Astrocyte (in vitro differentiated cells and primary cell): ENCODE measurements at regions not wholly inside any gene's neighbourhood (a gene's known extent, or its start where the extent isn't known, plus 50 kb on each side); places are given as distances from the start of the nearest gene placed in this dataset.
A peak's percentile ranks its signal among the peaks of the same experiment; 100 is the strongest.

Experiments used
- DNase-seq: peaks from one replicate; pipeline ENCODE4 v3.0.0-alpha.2; 2010; ENCODE audit warnings: low read depth
- FAIRE-seq: peaks from 2 replicates; lab custom pipeline; 2011; peaks lifted over from hg19 to GRCh38; lab: Jason Lieb, UNC
- H2AFZ ChIP-seq: 2 replicates; pipeline ENCODE4 v1.6.0; 2012; ENCODE audit warnings: low read depth, low read length, inconsistent platforms
- H3K27ac ChIP-seq: 2 replicates; pipeline ENCODE4 v1.5.1; 2011; ENCODE audit warnings: low read depth, low read length, inconsistent platforms
- H3K27me3 ChIP-seq: 2 replicates; pipeline ENCODE4 v1.6.0; 2011; ENCODE audit warnings: low read length, inconsistent platforms; ENCODE audit not compliant: insufficient read depth
- H3K36me3 ChIP-seq: 2 replicates; pipeline ENCODE4 v1.5.1; 2011; ENCODE audit warnings: low read length, inconsistent platforms; ENCODE audit not compliant: insufficient read depth
- H3K4me1 ChIP-seq: 2 replicates; pipeline ENCODE4 v1.5.1; 2011; ENCODE audit warnings: low read length, inconsistent platforms; ENCODE audit not compliant: insufficient read depth
- H3K4me2 ChIP-seq: 2 replicates; pipeline ENCODE4 v1.6.0; 2012; ENCODE audit warnings: low read length, inconsistent platforms
- H3K4me3 ChIP-seq: 2 replicates; pipeline ENCODE4 v1.5.1; 2011; ENCODE audit warnings: low read depth, mild to moderate bottlenecking, low read length, inconsistent platforms; ENCODE audit not compliant: insufficient read depth
- H3K79me2 ChIP-seq: 2 replicates; pipeline ENCODE4 v1.6.0; 2012; ENCODE audit warnings: mild to moderate bottlenecking, low read length, inconsistent platforms; ENCODE audit not compliant: insufficient read depth
- H3K9ac ChIP-seq: 2 replicates; pipeline ENCODE4 v1.6.0; 2012; ENCODE audit warnings: mild to moderate bottlenecking, low read length, inconsistent platforms
- H3K9me3 ChIP-seq: 2 replicates; pipeline ENCODE4 v1.5.1; 2012; ENCODE audit warnings: low read depth, mild to moderate bottlenecking, low read length, inconsistent platforms; ENCODE audit not compliant: insufficient read depth
- H4K20me1 ChIP-seq: 2 replicates; pipeline ENCODE4 v1.6.0; 2012; ENCODE audit warnings: low read length, inconsistent platforms; ENCODE audit not compliant: insufficient read depth
- H3K27ac Mint-ChIP-seq: one replicate; pipeline ENCODE4 v1.8.0; 2021; ENCODE audit warnings: mild to moderate bottlenecking, mixed read lengths; ENCODE audit not compliant: unreplicated experiment
- H3K27me3 Mint-ChIP-seq: one replicate; pipeline ENCODE4 v1.8.0; 2021; ENCODE audit warnings: low read depth, mixed read lengths; ENCODE audit not compliant: unreplicated experiment
- H3K36me3 Mint-ChIP-seq: one replicate; pipeline ENCODE4 v1.8.0; 2021; ENCODE audit warnings: low read depth, mixed read lengths; ENCODE audit not compliant: unreplicated experiment
- H3K4me1 Mint-ChIP-seq: one replicate; pipeline ENCODE4 v1.8.0; 2021; ENCODE audit warnings: low read depth, mixed read lengths; ENCODE audit not compliant: unreplicated experiment
- H3K4me3 Mint-ChIP-seq: one replicate; pipeline ENCODE4 v1.8.0; 2021; ENCODE audit warnings: mild to moderate bottlenecking, moderate library complexity, mixed read lengths; ENCODE audit not compliant: unreplicated experiment
- H3K9me3 Mint-ChIP-seq: one replicate; pipeline ENCODE4 v1.8.0; 2021; ENCODE audit warnings: mild to moderate bottlenecking, mixed read lengths; ENCODE audit not compliant: unreplicated experiment
- EZH2 ChIP-seq: IDR thresholded peaks from 2 replicates; pipeline ENCODE4 v1.6.1; 2012; ENCODE audit warnings: mild to moderate bottlenecking, low read length, inconsistent platforms; ENCODE audit not compliant: insufficient read depth
- TF ChIP-seq, protein P1 (sequence below): IDR thresholded peaks from 2 replicates; pipeline ENCODE4 v1.5.1; 2011; ENCODE audit warnings: low read depth, mild to moderate bottlenecking, inconsistent platforms, low read length, moderate library complexity; ENCODE audit not compliant: insufficient read depth

DNA sequence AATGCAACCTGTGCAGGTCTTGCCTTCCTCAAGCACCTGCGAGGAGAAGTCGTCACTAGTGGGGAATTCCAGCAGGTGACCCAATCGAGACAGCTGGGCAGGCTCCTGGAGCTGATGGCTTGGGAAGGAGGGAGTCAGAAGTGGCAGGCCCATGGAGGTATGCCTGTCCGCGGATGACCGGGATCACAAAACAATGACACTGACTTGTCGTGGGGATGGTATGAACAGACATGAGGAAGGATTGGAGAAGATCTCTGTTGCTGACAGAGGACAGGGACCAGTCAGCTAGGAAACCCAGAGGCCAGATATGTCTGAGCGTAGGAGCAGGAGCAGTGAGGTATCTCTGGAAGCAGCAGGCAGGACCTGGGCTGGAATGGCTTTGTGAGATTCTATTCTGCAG is 233.3 kb downstream of the SOX9 start:
- DNase-seq: no peak
- no peaks in the 10 kb centered on the region for H3K36me3 ChIP-seq
- peaks cover 8% of the 10 kb centered on the region for H3K4me1 Mint-ChIP-seq
- FAIRE-seq: no peak
- no peak overlapping the region for H3K27ac Mint-ChIP-seq
- no peaks in the 10 kb centered on the region for H4K20me1 ChIP-seq
- H3K36me3 Mint-ChIP-seq: peaks cover 5% of the 10 kb centered on the region
- no peak overlapping the region for H3K4me3 Mint-ChIP-seq
- peaks cover 19% of the 10 kb centered on the region for H3K27me3 Mint-ChIP-seq
- H3K9me3 ChIP-seq: peaks cover 6% of the 10 kb centered on the region
- no peaks in the 10 kb centered on the region for H3K79me2 ChIP-seq
- H3K27ac ChIP-seq: no peak overlapping the region
- no peak overlapping the region for H2AFZ ChIP-seq
- H3K27me3 ChIP-seq: no peaks in the 10 kb centered on the region
- TF ChIP-seq EZH2: no peak
- TF ChIP-seq, protein P1, sequence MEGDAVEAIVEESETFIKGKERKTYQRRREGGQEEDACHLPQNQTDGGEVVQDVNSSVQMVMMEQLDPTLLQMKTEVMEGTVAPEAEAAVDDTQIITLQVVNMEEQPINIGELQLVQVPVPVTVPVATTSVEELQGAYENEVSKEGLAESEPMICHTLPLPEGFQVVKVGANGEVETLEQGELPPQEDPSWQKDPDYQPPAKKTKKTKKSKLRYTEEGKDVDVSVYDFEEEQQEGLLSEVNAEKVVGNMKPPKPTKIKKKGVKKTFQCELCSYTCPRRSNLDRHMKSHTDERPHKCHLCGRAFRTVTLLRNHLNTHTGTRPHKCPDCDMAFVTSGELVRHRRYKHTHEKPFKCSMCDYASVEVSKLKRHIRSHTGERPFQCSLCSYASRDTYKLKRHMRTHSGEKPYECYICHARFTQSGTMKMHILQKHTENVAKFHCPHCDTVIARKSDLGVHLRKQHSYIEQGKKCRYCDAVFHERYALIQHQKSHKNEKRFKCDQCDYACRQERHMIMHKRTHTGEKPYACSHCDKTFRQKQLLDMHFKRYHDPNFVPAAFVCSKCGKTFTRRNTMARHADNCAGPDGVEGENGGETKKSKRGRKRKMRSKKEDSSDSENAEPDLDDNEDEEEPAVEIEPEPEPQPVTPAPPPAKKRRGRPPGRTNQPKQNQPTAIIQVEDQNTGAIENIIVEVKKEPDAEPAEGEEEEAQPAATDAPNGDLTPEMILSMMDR: no peak
- no peak overlapping the region for H3K4me3 ChIP-seq
- no peak overlapping the region for H3K9ac ChIP-seq
- H3K9me3 Mint-ChIP-seq: peaks cover 17% of the 10 kb centered on the region
- peaks cover 19% of the 10 kb centered on the region for H3K4me1 ChIP-seq
- peak overlapping the region; percentile 58 for H3K4me2 ChIP-seq

DNA sequence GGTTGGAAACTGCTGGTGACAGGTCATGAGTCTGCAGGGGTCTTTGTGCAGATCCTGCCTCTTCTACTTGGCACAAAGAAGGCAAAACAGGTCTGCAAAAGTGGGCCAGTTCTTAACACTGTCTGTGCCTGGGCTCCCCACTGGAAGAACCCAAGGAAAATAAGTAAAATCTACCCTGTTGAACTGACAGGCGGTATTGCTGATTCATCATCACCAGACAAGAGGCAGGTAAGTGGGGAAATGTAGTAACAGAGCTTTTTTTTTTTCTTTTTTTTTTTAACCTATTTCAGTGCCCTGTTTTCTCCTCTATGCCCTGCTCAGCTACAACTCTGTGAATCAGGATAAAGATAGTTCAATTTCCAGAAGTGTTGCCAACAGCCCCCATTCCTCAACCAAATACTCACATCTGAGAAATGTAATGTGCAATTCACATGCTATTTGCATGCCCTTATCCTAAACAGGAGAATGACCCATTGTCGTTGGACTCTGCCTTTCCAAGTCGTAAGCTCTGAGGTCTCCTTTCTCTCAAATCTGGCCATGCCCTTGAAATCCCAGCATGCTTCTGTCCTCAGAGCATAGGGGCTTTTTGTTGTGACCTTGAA is 237.0 kb downstream of the SOX9 start:
- H3K36me3 ChIP-seq: no peaks in the 10 kb centered on the region
- no peak overlapping the region for H3K9ac ChIP-seq
- Mint-ChIP-seq H3K9me3 (peaks cover 21% of the 10 kb centered on the region), H3K27ac (peak overlapping the region; percentile 27), H3K4me3 (no peak overlapping the region), H3K4me1 (peaks cover 19% of the 10 kb centered on the region), H3K36me3 (peaks cover 9% of the 10 kb centered on the region), H3K27me3 (peaks cover 9% of the 10 kb centered on the region)
- H3K27me3 ChIP-seq: no peaks in the 10 kb centered on the region
- no peaks in the 10 kb centered on the region for H3K79me2 ChIP-seq
- peak; percentile 45 for DNase-seq
- H3K27ac ChIP-seq: peak overlapping the region; percentile 45
- FAIRE-seq: no peak
- no peak overlapping the region for H2AFZ ChIP-seq
- H3K9me3 ChIP-seq: peaks cover 6% of the 10 kb centered on the region
- H3K4me1 ChIP-seq: peaks cover 39% of the 10 kb centered on the region
- H3K4me3 ChIP-seq: no peak overlapping the region
- H4K20me1 ChIP-seq: no peaks in the 10 kb centered on the region
- H3K4me2 ChIP-seq: peak overlapping the region; percentile 3
- no peak for TF ChIP-seq EZH2
- TF ChIP-seq, protein P1: no peak

DNA sequence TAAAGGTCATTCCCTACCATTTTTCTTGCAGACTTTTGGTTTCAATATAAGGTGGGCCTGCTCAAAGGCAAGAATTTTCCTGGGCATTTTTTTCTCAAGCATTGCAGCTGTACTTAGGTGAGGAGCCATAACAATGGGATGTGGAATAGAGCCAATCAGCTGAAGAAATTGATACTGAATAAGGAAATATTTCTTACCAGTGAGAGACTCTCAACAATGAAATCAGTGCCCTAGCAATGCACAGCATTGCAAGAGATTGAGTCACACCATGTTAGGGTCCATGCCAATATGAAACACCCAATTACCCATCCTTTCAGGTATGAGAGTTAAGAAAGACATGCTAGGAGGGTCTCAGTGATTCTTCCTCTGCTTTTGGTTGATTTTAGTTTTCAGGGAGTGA is 237.6 kb downstream of the SOX9 start:
- Histone ChIP-seq H3K27me3 (no peaks in the 10 kb centered on the region), H3K27ac (peak overlapping the region; percentile 45), H3K4me3 (no peak overlapping the region), H3K36me3 (no peaks in the 10 kb centered on the region), H4K20me1 (no peaks in the 10 kb centered on the region), H3K79me2 (no peaks in the 10 kb centered on the region), H3K9me3 (peaks cover 6% of the 10 kb centered on the region), H3K4me2 (peak overlapping the region; percentile 3), H3K4me1 (peaks cover 41% of the 10 kb centered on the region), H2AFZ (no peak overlapping the region), H3K9ac (no peak overlapping the region)
- Mint-ChIP-seq H3K36me3 (peaks cover 8% of the 10 kb centered on the region), H3K9me3 (peaks cover 17% of the 10 kb centered on the region), H3K27me3 (peaks cover 4% of the 10 kb centered on the region), H3K4me3 (no peak overlapping the region), H3K27ac (peak overlapping the region; percentile 27), H3K4me1 (peaks cover 23% of the 10 kb centered on the region)
- DNase-seq (peak; percentile 92), FAIRE-seq (peak; percentile 96)
- TF ChIP-seq, protein P1: no peak
- no peak for TF ChIP-seq EZH2
